ENCODE measurements at regions not wholly inside any gene's neighbourhood (a gene's known extent, or its start where the extent isn't known, plus 50 kb on each side); places are given as distances from the start of the nearest gene placed in this dataset.

DNA sequence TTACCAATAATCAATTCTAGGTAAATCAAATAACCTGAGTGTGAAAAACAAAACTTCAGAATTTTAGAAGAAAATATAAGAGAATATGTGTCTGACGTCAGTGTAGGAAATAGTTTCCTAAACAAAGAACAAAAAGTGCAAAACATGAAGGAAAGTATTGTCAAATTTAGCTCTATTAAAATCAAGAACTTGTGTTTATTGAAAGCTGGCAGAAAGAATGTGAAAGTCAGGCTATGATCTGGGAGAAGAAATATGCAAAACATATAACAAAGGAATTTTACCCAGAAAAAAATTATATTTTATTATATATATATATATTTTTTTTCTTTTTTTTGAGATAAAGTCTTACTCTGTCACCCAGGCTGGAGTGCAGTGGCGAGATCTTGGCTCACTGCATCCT, 129.1 kb upstream of the ANKRD28 start:
- H3K9me3 ChIP-seq, result no peaks in the 10 kb centered on the region
- no peak overlapping the region for H3K27ac ChIP-seq
- no peaks in the 10 kb centered on the region for H3K27me3 ChIP-seq
- no peaks in the 10 kb centered on the region for H3K4me1 ChIP-seq
- no peaks in the 10 kb centered on the region for H3K36me3 ChIP-seq
- in situ Hi-C loops (cut with MboI; ENCODE audit: low pct_ligation_motif_present in 1 of 4, low pct_unique_long_range_greater_than_20kb in 1 of 4, low sequenced_read_pairs in 3 of 4), result no loop called here
- H3K4me3 ChIP-seq, result no peak overlapping the region
- no peak for DNase-seq
- intact Hi-C loops (cut with DNase I; ENCODE audit: low total_unique reads), result no loop called here
- TF ChIP-seq EP300 (IDR thresholded peaks at IDR 0.05; ENCODE audit: low read depth), result no peak
- TF ChIP-seq POLR2AphosphoS5 (IDR thresholded peaks at IDR 0.05), result no peak
- TF ChIP-seq CTCF (IDR thresholded peaks at IDR 0.05), result no peak
- TF ChIP-seq POLR2A (IDR thresholded peaks at IDR 0.05), result no peak
- WGBS, 2 donors (ENCODE audit: low coverage in 1 of 2), result 75 to 85% methylated on average over 2 of the region's 2 CpGs

- Histone ChIP-seq H3K4me1 (no peaks in the 10 kb centered on the region), H3K4me3 (no peak overlapping the region), H3K27me3 (no peaks in the 10 kb centered on the region), H3K9me3 (no peaks in the 10 kb centered on the region), H3K36me3 (no peaks in the 10 kb centered on the region), H3K27ac (no peak overlapping the region)
- intact Hi-C loops (cut with DNase I; ENCODE audit: low total_unique reads), result no loop called here
- WGBS, 2 donors (ENCODE audit: low coverage in 1 of 2), result 97 to 100% methylated on average over 1 of the region's 1 CpG
- in situ Hi-C loops (cut with MboI; ENCODE audit: low pct_ligation_motif_present in 1 of 4, low pct_unique_long_range_greater_than_20kb in 1 of 4, low sequenced_read_pairs in 3 of 4), result no loop called here
- DNase-seq, result no peak
- TF ChIP-seq EP300 (IDR thresholded peaks at IDR 0.05; ENCODE audit: low read depth), result no peak
- TF ChIP-seq CTCF (IDR thresholded peaks at IDR 0.05), result no peak
- no peak for TF ChIP-seq POLR2AphosphoS5 (IDR thresholded peaks at IDR 0.05)
- no peak for TF ChIP-seq POLR2A (IDR thresholded peaks at IDR 0.05)
These were observed 130.2 kb upstream of the ANKRD28 start for GRCh38 chr3:15927969-15928368.

- Histone ChIP-seq H3K9me3 (no peaks in the 10 kb centered on the region), H3K4me3 (no peak overlapping the region), H3K36me3 (no peaks in the 10 kb centered on the region), H3K27ac (no peak overlapping the region), H3K4me1 (no peaks in the 10 kb centered on the region), H3K27me3 (no peaks in the 10 kb centered on the region)
- in situ Hi-C loops (cut with MboI; ENCODE audit: low pct_ligation_motif_present in 1 of 4, low pct_unique_long_range_greater_than_20kb in 1 of 4, low sequenced_read_pairs in 3 of 4), result no loop called here
- no peak for TF ChIP-seq EP300 (IDR thresholded peaks at IDR 0.05; ENCODE audit: low read depth)
- no peak for TF ChIP-seq POLR2A (IDR thresholded peaks at IDR 0.05)
- TF ChIP-seq POLR2AphosphoS5 (IDR thresholded peaks at IDR 0.05), result no peak
- no peak for TF ChIP-seq CTCF (IDR thresholded peaks at IDR 0.05)
- 55 to 71% methylated on average over 2 to 4 of the region's 4 CpGs for WGBS, 2 donors (ENCODE audit: low coverage in 1 of 2)
- DNase-seq, result no peak
- intact Hi-C loops (cut with DNase I; ENCODE audit: low total_unique reads), result no loop called here
These were observed 132.3 kb upstream of the ANKRD28 start for GRCh38 chr3:15929944-15930571.

- H3K27ac ChIP-seq, result no peak overlapping the region
- no peaks in the 10 kb centered on the region for H3K36me3 ChIP-seq
- no peak for TF ChIP-seq CTCF (IDR thresholded peaks at IDR 0.05)
- TF ChIP-seq POLR2AphosphoS5 (IDR thresholded peaks at IDR 0.05), result no peak
- no peak for TF ChIP-seq EP300 (IDR thresholded peaks at IDR 0.05; ENCODE audit: low read depth)
- no peak for TF ChIP-seq POLR2A (IDR thresholded peaks at IDR 0.05)
- 57% methylated on average over 7 of the region's 7 CpGs; no CpG with 5 or more reads in 1 of the 2 donors for WGBS, 2 donors (ENCODE audit: low coverage in 1 of 2)
- no peaks in the 10 kb centered on the region for H3K27me3 ChIP-seq
- DNase-seq, result no peak
- no peak overlapping the region for H3K4me3 ChIP-seq
- no peaks in the 10 kb centered on the region for H3K4me1 ChIP-seq
- intact Hi-C loops (cut with DNase I; ENCODE audit: low total_unique reads), result no loop called here
- no peaks in the 10 kb centered on the region for H3K9me3 ChIP-seq
- in situ Hi-C loops (cut with MboI; ENCODE audit: low pct_ligation_motif_present in 1 of 4, low pct_unique_long_range_greater_than_20kb in 1 of 4, low sequenced_read_pairs in 3 of 4), result no loop called here
These were observed 134.8 kb upstream of the ANKRD28 start for GRCh38 chr3:15932348-15933300.

Data from transverse colon (tissue), 4 donors.